ENCODE measurements at regions not wholly inside any gene's neighbourhood (a gene's known extent, or its start where the extent isn't known, plus 50 kb on each side); places are given as distances from the start of the nearest gene placed in this dataset.

DNA sequence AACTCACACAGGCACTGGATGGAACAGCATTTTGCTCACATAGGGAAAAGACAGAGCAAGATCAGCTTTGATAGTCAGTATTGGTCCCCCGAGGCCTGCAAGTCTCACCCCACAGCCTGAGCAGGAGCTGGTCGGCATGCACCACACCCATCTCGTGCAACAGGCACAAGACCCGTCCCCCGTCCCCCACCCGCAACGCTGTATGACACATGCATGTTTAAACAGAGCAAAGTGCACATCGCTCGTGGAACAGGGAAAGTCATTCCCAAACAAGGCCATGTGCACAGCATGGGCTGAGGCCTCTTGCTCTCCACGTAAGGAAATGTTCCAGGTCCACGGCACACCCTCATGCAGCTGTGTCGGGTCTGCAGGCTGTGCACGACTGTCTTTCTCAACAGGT is 527.2 kb downstream of the ACTR3B start:
- Histone ChIP-seq H3K36me3 (ENCODE audit: control insufficient read depth, insufficient read depth, low read length) (no peaks in the 10 kb centered on the region), H3K4me3 (ENCODE audit: low read depth, low read length) (no peak overlapping the region), H3K4me1 (ENCODE audit: control insufficient read depth, insufficient read depth, low read length) (no peaks in the 10 kb centered on the region), H3K9ac (ENCODE audit: low read length) (no peak overlapping the region), H3K27me3 (ENCODE audit: control insufficient read depth, insufficient read depth, low read length) (no peaks in the 10 kb centered on the region), H3K9me3 (ENCODE audit: control insufficient read depth, insufficient read depth, low read depth, low read length) (peaks cover 3% of the 10 kb centered on the region; the same call in 1 of the 2 replicates), H3K27ac (ENCODE audit: low read depth, low read length) (no peak overlapping the region)

DNA sequence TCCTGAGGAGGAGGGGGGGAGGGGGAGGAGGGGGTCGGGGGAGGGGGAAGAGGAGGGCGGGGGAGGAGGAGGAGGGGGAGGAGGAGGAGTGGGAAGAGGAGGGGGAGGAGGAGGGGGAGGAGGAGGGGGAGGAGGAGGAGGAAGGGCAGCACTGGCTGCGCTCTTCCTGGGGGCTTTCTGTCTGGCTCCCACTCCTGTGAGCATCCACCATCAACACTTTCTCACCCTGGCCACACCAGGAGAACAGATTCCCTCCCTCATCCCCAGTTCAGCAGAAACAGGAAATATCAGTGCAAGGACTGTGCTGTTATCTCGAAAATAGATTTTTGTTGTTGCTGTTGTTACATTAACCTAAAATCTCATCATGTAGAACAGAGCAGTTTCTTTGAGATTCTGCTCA is 530.5 kb downstream of the ACTR3B start:
- H3K36me3 ChIP-seq (ENCODE audit: control insufficient read depth, insufficient read depth, low read length) = no peaks in the 10 kb centered on the region

DNA sequence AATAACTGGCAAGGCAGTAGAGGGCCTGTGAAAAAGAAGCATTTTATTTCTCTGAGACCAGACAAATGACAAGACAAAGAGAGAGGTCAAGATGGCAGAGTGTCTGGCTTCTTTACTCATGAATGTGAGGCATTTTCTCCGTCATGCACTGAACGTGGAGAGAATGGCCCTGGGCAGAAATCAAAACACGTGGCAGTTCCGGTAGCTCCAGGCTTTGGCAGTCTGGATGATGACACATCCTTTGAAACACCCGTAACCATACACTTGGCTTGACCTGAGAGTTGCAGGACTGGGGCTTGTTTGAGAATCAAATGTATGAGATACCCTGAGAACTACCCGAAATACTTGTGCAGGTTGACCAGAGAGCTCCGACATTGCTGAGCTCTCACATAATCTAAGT is 537.6 kb downstream of the ACTR3B start:
- H3K4me3 ChIP-seq (ENCODE audit: low read depth, low read length) = no peak overlapping the region
- H3K27me3 ChIP-seq (ENCODE audit: control insufficient read depth, insufficient read depth, low read length) = no peaks in the 10 kb centered on the region
- no peaks in the 10 kb centered on the region for H3K36me3 ChIP-seq (ENCODE audit: control insufficient read depth, insufficient read depth, low read length)
- no peaks in the 10 kb centered on the region for H3K4me1 ChIP-seq (ENCODE audit: control insufficient read depth, insufficient read depth, low read length)
- no peaks in the 10 kb centered on the region for H3K9me3 ChIP-seq (ENCODE audit: control insufficient read depth, insufficient read depth, low read depth, low read length)
- H3K27ac ChIP-seq (ENCODE audit: low read depth, low read length) = no peak overlapping the region
- H3K9ac ChIP-seq (ENCODE audit: low read length) = no peak overlapping the region

More for the DNA sequence above, 530.5 kb downstream of the ACTR3B start:
- Histone ChIP-seq H3K9me3 (ENCODE audit: control insufficient read depth, insufficient read depth, low read depth, low read length) (no peaks in the 10 kb centered on the region), H3K27ac (ENCODE audit: low read depth, low read length) (no peak overlapping the region), H3K27me3 (ENCODE audit: control insufficient read depth, insufficient read depth, low read length) (no peaks in the 10 kb centered on the region), H3K4me1 (ENCODE audit: control insufficient read depth, insufficient read depth, low read length) (no peaks in the 10 kb centered on the region), H3K9ac (ENCODE audit: low read length) (no peak overlapping the region), H3K4me3 (ENCODE audit: low read depth, low read length) (no peak overlapping the region)

DNA sequence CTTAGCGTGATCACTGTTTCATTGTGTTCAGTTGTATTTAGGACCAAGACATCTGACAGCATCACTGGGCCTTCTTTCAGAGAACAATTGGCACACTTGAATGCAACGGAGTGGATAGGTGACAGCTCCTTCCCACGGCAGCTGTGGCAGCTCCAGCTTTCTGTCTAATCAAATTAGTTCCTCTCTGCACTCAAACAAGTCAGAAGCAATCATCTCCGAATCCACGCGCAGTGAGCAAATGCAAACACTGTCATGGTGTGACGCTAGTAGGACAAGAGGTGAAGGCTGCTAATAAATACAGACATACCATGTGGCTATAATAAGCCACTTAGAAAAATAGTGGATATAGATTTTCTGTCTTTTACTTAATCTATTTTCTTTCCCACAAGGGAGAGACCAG is 542.4 kb downstream of the ACTR3B start:
- H3K36me3 ChIP-seq (ENCODE audit: control insufficient read depth, insufficient read depth, low read length) = no peaks in the 10 kb centered on the region
- H3K9ac ChIP-seq (ENCODE audit: low read length) = no peak overlapping the region
- no peaks in the 10 kb centered on the region for H3K9me3 ChIP-seq (ENCODE audit: control insufficient read depth, insufficient read depth, low read depth, low read length)
- no peak overlapping the region for H3K27ac ChIP-seq (ENCODE audit: low read depth, low read length)
- no peak overlapping the region for H3K4me3 ChIP-seq (ENCODE audit: low read depth, low read length)
- no peaks in the 10 kb centered on the region for H3K4me1 ChIP-seq (ENCODE audit: control insufficient read depth, insufficient read depth, low read length)
- H3K27me3 ChIP-seq (ENCODE audit: control insufficient read depth, insufficient read depth, low read length) = no peaks in the 10 kb centered on the region

DNA sequence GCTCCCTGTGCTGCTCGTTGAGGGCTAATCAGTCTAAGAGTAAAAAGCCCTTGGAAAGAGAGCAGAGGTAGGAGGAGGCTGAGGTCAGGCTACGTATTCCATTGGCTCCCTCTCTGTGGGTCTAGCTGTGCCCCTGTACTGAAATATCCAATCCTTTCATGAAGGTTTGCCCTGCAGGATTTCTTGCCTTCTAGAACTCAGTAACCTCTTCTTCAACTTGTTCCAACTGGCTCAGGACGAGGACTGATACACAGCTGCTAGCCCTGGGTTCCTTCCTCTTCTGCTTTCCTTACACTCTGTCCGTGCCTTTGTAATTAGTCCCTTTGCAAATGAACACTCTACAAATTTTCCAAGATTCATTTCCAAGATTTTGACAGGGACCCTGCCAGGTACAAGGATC is 560.5 kb downstream of the ACTR3B start:
- Histone ChIP-seq H3K4me3 (ENCODE audit: low read depth, low read length) (no peak overlapping the region), H3K27ac (ENCODE audit: low read depth, low read length) (no peak overlapping the region), H3K36me3 (ENCODE audit: control insufficient read depth, insufficient read depth, low read length) (no peaks in the 10 kb centered on the region), H3K9me3 (ENCODE audit: control insufficient read depth, insufficient read depth, low read depth, low read length) (peaks cover 8% of the 10 kb centered on the region; the same call in 1 of the 2 replicates), H3K4me1 (ENCODE audit: control insufficient read depth, insufficient read depth, low read length) (no peaks in the 10 kb centered on the region), H3K9ac (ENCODE audit: low read length) (no peak overlapping the region), H3K27me3 (ENCODE audit: control insufficient read depth, insufficient read depth, low read length) (no peaks in the 10 kb centered on the region)

DNA sequence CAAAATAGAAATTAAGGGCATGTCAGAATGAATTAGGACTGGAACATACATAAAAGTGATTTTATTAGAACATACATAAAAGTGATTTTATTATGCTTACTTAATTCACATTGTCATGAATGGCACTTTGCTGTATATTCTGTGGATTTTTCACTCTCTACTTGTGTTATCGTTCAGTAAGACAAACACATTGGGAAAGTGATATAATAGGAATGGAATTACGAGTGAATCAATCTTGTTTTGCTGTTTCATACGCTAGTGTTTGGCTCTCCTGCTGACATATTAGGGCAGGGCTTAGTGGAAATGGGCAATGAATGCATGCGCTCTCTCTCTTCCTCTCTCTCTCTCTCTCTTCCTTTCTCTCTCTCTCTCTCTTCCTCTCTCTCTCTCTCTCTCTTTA is 561.1 kb downstream of the ACTR3B start:
- Histone ChIP-seq H3K27ac (ENCODE audit: low read depth, low read length) (no peak overlapping the region), H3K27me3 (ENCODE audit: control insufficient read depth, insufficient read depth, low read length) (no peaks in the 10 kb centered on the region), H3K4me3 (ENCODE audit: low read depth, low read length) (no peak overlapping the region), H3K9me3 (ENCODE audit: control insufficient read depth, insufficient read depth, low read depth, low read length) (peaks cover 8% of the 10 kb centered on the region; the same call in 1 of the 2 replicates), H3K4me1 (ENCODE audit: control insufficient read depth, insufficient read depth, low read length) (no peaks in the 10 kb centered on the region), H3K36me3 (ENCODE audit: control insufficient read depth, insufficient read depth, low read length) (no peaks in the 10 kb centered on the region), H3K9ac (ENCODE audit: low read length) (no peak overlapping the region)

DNA sequence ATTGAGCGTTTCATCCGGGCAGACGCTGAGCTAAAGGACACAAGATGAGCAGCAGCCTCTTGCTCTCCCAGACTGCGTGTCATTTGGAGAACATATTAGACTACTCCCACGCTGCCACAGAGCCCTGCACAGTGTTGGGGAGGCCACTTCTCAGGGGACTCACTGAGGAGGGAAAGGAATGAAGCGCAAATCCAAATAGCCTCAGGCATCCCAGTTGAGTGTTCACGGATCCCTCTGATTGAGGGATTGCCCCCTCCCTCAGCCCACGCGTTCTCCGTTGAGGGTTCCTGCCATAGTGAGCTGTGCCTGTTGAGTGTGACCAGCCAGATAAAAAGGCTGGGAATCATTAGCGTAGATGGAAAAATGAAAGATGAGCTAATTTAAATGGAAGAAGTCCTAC is 563.4 kb downstream of the ACTR3B start:
- Histone ChIP-seq H3K9ac (ENCODE audit: low read length) (no peak overlapping the region), H3K4me3 (ENCODE audit: low read depth, low read length) (no peak overlapping the region), H3K9me3 (ENCODE audit: control insufficient read depth, insufficient read depth, low read depth, low read length) (peaks cover 9% of the 10 kb centered on the region; the same call in 1 of the 2 replicates), H3K27me3 (ENCODE audit: control insufficient read depth, insufficient read depth, low read length) (no peaks in the 10 kb centered on the region), H3K36me3 (ENCODE audit: control insufficient read depth, insufficient read depth, low read length) (no peaks in the 10 kb centered on the region), H3K4me1 (ENCODE audit: control insufficient read depth, insufficient read depth, low read length) (no peaks in the 10 kb centered on the region), H3K27ac (ENCODE audit: low read depth, low read length) (no peak overlapping the region)

DNA sequence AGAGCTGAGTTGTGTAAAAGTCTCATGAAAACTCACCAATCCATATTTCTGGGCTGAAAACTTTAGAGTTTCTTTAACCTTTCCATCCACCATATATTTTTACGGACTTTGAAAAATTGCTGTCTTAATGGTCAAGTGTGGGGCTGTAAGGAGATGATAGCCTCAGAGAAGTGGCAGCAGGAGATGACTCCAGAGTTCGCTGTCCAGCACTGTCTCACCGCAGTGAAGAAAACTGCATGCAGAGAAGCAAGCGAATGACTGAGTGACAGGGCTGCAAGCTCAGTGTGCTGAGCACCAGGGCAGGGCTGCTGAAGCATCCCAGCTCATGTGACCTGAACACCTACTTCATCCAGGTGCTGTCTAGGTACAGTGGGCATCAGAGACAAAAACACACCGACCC is 564.5 kb downstream of the ACTR3B start:
- Histone ChIP-seq H3K36me3 (ENCODE audit: control insufficient read depth, insufficient read depth, low read length) (no peaks in the 10 kb centered on the region), H3K4me3 (ENCODE audit: low read depth, low read length) (no peak overlapping the region), H3K4me1 (ENCODE audit: control insufficient read depth, insufficient read depth, low read length) (no peaks in the 10 kb centered on the region), H3K9ac (ENCODE audit: low read length) (no peak overlapping the region), H3K27ac (ENCODE audit: low read depth, low read length) (no peak overlapping the region), H3K9me3 (ENCODE audit: control insufficient read depth, insufficient read depth, low read depth, low read length) (peaks cover 9% of the 10 kb centered on the region; the same call in 1 of the 2 replicates), H3K27me3 (ENCODE audit: control insufficient read depth, insufficient read depth, low read length) (no peaks in the 10 kb centered on the region)

DNA sequence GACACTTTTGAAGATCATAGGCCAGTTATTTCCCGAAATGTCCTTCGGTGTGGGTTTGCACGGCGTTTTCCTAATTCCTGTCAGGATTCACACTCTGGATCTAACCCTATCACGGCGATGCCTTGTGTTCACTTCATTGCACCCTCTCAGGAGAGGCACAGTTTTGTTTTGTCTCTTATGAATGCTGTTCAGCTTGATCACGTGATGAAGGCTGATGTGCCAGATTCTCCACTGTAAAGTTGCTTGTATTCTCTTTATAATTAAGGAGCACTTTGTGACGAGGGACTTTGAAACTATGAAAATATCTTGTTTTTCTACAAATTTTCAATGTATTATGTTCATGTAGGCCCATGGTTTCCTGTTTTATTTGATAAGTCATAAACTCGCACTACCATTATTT is 568.1 kb downstream of the ACTR3B start:
- H3K9ac ChIP-seq (ENCODE audit: low read length) = no peak overlapping the region
- H3K27me3 ChIP-seq (ENCODE audit: control insufficient read depth, insufficient read depth, low read length) = no peaks in the 10 kb centered on the region
- H3K9me3 ChIP-seq (ENCODE audit: control insufficient read depth, insufficient read depth, low read depth, low read length) = peaks cover 26% of the 10 kb centered on the region; the same call in 1 of the 2 replicates
- no peak overlapping the region for H3K27ac ChIP-seq (ENCODE audit: low read depth, low read length)
- no peaks in the 10 kb centered on the region for H3K36me3 ChIP-seq (ENCODE audit: control insufficient read depth, insufficient read depth, low read length)
- no peaks in the 10 kb centered on the region for H3K4me1 ChIP-seq (ENCODE audit: control insufficient read depth, insufficient read depth, low read length)
- no peak overlapping the region for H3K4me3 ChIP-seq (ENCODE audit: low read depth, low read length)

DNA sequence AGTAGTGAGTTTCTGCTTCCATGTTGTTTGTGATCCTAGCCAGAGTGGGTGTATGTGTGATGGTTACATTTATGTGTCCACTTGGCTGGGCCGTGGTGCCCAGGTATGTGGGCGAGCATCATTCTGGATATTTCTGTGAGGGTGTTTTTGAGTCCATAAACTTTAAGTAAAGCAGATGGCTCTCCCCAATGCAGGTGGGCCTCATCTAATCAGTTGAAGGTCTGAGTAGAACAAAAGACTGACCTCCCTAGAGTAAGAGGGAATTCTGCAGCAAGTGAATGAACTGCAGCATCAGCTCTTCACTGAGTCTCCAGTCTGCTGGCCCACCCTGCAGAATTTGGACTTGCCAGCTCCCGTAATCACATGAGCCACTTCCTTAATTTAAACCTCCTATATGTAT is 571.9 kb downstream of the ACTR3B start:
- H3K9me3 ChIP-seq (ENCODE audit: control insufficient read depth, insufficient read depth, low read depth, low read length) = peaks cover 23% of the 10 kb centered on the region; the same call in 1 of the 2 replicates
- H3K27ac ChIP-seq (ENCODE audit: low read depth, low read length) = no peak overlapping the region
- no peak overlapping the region for H3K9ac ChIP-seq (ENCODE audit: low read length)
- no peaks in the 10 kb centered on the region for H3K36me3 ChIP-seq (ENCODE audit: control insufficient read depth, insufficient read depth, low read length)
- H3K27me3 ChIP-seq (ENCODE audit: control insufficient read depth, insufficient read depth, low read length) = no peaks in the 10 kb centered on the region
- H3K4me1 ChIP-seq (ENCODE audit: control insufficient read depth, insufficient read depth, low read length) = no peaks in the 10 kb centered on the region
- no peak overlapping the region for H3K4me3 ChIP-seq (ENCODE audit: low read depth, low read length)

DNA sequence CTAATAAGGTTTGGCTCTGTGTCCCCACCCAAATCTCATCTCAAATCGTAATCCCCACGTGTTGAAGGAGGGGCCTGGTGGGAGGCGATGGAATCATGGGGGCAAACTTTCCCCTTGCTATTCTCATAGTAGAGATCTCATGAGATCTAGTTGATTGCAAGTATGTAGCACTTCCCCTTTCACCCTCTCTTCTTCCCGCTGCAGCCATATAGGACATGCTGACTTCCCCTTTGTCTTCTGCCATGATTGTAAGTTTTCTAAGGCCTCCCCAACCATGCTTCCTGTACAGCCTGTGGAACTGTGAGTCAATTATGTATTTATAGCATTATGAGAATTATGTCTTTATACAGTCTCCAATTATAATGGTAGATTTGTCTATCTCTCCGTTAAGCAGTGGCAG is 594.5 kb downstream of the ACTR3B start:
- Histone ChIP-seq H3K4me1 (ENCODE audit: control insufficient read depth, insufficient read depth, low read length) (no peaks in the 10 kb centered on the region), H3K27me3 (ENCODE audit: control insufficient read depth, insufficient read depth, low read length) (no peaks in the 10 kb centered on the region), H3K27ac (ENCODE audit: low read depth, low read length) (no peak overlapping the region), H3K9me3 (ENCODE audit: control insufficient read depth, insufficient read depth, low read depth, low read length) (no peaks in the 10 kb centered on the region; the same call in 1 of the 2 replicates), H3K36me3 (ENCODE audit: control insufficient read depth, insufficient read depth, low read length) (no peaks in the 10 kb centered on the region), H3K4me3 (ENCODE audit: low read depth, low read length) (no peak overlapping the region), H3K9ac (ENCODE audit: low read length) (no peak overlapping the region)

DNA sequence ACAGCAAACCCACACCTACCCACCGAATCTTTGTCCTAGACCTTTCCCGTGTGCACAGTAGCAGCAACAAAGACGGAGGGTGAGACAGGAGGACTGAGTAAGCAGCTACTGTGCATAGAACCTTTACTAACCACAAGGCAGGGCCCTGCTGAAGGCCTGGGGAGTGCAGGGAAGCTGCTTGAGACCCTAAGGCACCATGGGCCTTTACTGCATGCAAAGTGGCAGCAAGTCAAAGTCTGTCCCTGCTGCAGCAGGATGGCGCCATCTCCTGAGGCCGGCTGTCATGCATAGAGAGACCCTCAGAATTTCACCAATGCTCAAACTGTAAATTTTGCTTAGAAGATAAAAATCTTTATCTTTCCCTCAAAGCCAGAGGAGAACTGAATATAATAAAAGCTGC is 610.5 kb downstream of the ACTR3B start:
- H3K4me3 ChIP-seq (ENCODE audit: low read depth, low read length) = no peak overlapping the region
- no peak overlapping the region for H3K9ac ChIP-seq (ENCODE audit: low read length)
- no peak overlapping the region for H3K27ac ChIP-seq (ENCODE audit: low read depth, low read length)
- H3K9me3 ChIP-seq (ENCODE audit: control insufficient read depth, insufficient read depth, low read depth, low read length) = peaks cover 19% of the 10 kb centered on the region
- no peaks in the 10 kb centered on the region for H3K36me3 ChIP-seq (ENCODE audit: control insufficient read depth, insufficient read depth, low read length)
- no peaks in the 10 kb centered on the region for H3K4me1 ChIP-seq (ENCODE audit: control insufficient read depth, insufficient read depth, low read length)
- H3K27me3 ChIP-seq (ENCODE audit: control insufficient read depth, insufficient read depth, low read length) = no peaks in the 10 kb centered on the region

Data from HUES6 (cell line).